ENCODE measurements at regions not wholly inside any gene's neighbourhood (a gene's known extent, or its start where the extent isn't known, plus 50 kb on each side); places are given as distances from the start of the nearest gene placed in this dataset.

DNA sequence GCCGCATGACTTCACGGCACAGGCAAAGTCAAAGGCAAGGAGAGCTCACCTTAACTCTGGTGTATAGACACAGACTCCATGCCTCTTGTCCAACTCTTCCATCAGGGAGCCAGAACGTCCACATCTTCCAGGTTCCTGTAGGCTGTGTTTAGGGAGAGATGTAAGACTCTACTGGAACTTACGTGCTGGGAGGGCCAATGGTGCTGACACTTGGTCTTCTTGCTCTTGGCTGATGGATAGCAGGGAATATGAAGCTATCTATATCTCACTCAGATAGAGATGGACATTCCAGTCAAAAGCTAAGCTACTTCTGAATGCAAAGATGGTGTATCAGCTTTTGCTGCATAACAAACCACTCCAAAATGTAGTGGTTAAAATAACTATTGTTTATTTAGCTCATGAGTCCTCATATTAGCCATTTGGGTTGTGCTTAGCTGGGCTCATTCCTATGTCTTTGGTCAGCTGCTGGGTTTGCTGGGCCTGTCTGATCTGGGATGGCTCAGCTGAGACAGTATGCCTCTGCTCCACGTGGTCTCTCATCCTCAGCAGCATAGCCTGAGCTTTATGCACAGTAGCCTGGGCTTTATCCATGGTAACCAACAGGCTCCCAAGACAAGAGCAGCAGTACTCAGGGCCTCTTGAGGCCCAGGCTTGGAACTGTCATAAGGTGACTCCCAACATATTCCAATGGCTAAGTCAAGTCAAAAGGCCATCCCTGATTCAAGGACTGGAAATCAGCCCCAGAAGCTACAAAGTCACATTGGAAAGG lies 111.6 kb downstream of the SNX5 start (continued):
- TF ChIP-seq, protein P1, sequence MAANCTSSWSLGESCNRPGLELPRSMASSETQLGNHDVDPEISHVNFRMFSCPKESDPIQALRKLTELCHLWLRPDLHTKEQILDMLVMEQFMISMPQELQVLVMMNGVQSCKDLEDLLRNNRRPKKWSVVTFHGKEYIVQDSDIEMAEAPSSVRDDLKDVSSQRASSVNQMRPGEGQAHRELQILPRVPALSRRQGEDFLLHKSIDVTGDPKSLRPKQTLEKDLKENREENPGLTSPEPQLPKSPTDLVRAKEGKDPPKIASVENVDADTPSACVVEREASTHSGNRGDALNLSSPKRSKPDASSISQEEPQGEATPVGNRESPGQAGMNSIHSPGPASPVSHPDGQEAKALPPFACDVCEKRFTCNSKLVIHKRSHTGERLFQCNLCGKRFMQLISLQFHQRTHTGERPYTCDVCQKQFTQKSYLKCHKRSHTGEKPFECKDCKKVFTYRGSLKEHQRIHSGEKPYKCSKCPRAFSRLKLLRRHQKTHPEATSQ (CRISPR knock-in tag; IDR thresholded peaks at IDR 0.05; ENCODE audit: borderline replicate concordance) = peak; percentile 35; the same call in 1 of the 2 replicates
- TF ChIP-seq MAF1 (CRISPR knock-in tag; IDR thresholded peaks at IDR 0.05; ENCODE audit: borderline replicate concordance) (0 out of 2 replicates have a peak, but pooled peaks have one; percentile 25), PHF8 (CRISPR knock-in tag; IDR thresholded peaks at IDR 0.05) (0 out of 2 replicates have a peak, but pooled peaks have one; percentile 10), ZMYM4 (CRISPR knock-in tag; IDR thresholded peaks at IDR 0.05) (no peak), NRL (CRISPR knock-in tag; IDR thresholded peaks at IDR 0.05; ENCODE audit: borderline replicate concordance) (0 out of 2 replicates have a peak, but pooled peaks have one; percentile 41), ZKSCAN1 (IDR thresholded peaks at IDR 0.05; ENCODE audit: low read length) (no peak), ZNF503 (CRISPR knock-in tag; IDR thresholded peaks at IDR 0.05) (no peak), SOX6 (IDR thresholded peaks at IDR 0.05) (no peak), SOX6 (CRISPR knock-in tag; IDR thresholded peaks at IDR 0.05) (0 out of 2 replicates have a peak, but pooled peaks have one; percentile 6), ZNF7 (CRISPR knock-in tag; IDR thresholded peaks at IDR 0.05) (no peak), FUBP1 (CRISPR knock-in tag; IDR thresholded peaks at IDR 0.05; ENCODE audit: borderline replicate concordance) (0 out of 2 replicates have a peak, but pooled peaks have one; percentile 77), ZNF547 (CRISPR knock-in tag; IDR thresholded peaks at IDR 0.05) (0 out of 2 replicates have a peak, but pooled peaks have one; percentile 52), ZNF230 (CRISPR knock-in tag; IDR thresholded peaks at IDR 0.05) (0 out of 2 replicates have a peak, but pooled peaks have one; percentile 4), ZBED4 (CRISPR knock-in tag; IDR thresholded peaks at IDR 0.05; ENCODE audit: borderline replicate concordance) (no peak), STAG1 (CRISPR knock-in tag; IDR thresholded peaks at IDR 0.05) (no peak), KLF12 (CRISPR knock-in tag; IDR thresholded peaks at IDR 0.05; ENCODE audit: borderline replicate concordance) (no peak), KDM6A (CRISPR knock-in tag; IDR thresholded peaks at IDR 0.05; ENCODE audit: low read depth) (no peak)
- TF ChIP-seq, protein P2, sequence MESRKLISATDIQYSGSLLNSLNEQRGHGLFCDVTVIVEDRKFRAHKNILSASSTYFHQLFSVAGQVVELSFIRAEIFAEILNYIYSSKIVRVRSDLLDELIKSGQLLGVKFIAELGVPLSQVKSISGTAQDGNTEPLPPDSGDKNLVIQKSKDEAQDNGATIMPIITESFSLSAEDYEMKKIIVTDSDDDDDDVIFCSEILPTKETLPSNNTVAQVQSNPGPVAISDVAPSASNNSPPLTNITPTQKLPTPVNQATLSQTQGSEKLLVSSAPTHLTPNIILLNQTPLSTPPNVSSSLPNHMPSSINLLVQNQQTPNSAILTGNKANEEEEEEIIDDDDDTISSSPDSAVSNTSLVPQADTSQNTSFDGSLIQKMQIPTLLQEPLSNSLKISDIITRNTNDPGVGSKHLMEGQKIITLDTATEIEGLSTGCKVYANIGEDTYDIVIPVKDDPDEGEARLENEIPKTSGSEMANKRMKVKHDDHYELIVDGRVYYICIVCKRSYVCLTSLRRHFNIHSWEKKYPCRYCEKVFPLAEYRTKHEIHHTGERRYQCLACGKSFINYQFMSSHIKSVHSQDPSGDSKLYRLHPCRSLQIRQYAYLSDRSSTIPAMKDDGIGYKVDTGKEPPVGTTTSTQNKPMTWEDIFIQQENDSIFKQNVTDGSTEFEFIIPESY (CRISPR knock-in tag; IDR thresholded peaks at IDR 0.05) = no peak

Data from HepG2 (cell line).